OCI-LY7 (cell line): ENCODE measurements at regions not wholly inside any gene's neighbourhood (a gene's known extent, or its start where the extent isn't known, plus 50 kb on each side); places are given as distances from the start of the nearest gene placed in this dataset.

ENCODE experiments used
- BruUV-seq: library from RNA; stranded (reverse); fragments of 400-500 nt; replicated peaks from 2 replicates; lab custom pipeline; 2021; lab: Mats Ljungman, UMichigan
- CTCF ChIA-PET: fragments of 300-600 bp; sonication (Branson Sonifier 250); formaldehyde crosslinking; loops from one replicate; lab custom pipeline; 2022; ENCODE audit warnings: antibody characterized with exemption; ENCODE audit not compliant: unreplicated experiment; lab: Charles Lee
- POLR2A ChIA-PET: fragments of 300-600 bp; sonication (Branson Sonifier 250); formaldehyde crosslinking; loops from one replicate; lab custom pipeline; 2022; ENCODE audit warnings: antibody characterized with exemption; lab: Charles Lee
- DNase-seq: peaks from one replicate; pipeline ENCODE4 v3.0.0-alpha.2; 2015; ENCODE audit warnings: low spot score
- H2AFZ ChIP-seq: fragments of 200-600 bp; sonication (generic), shearing (Covaris generic); 2 replicates; pipeline ENCODE4 v1.6.1; 2014; ENCODE audit warnings: mild to moderate bottlenecking, antibody characterized with exemption, low read length, moderate library complexity
- H3K27ac ChIP-seq: fragments of 200-600 bp; sonication (generic); 2 replicates; pipeline ENCODE4 v1.5.1; 2014; ENCODE audit warnings: mixed run types, low read depth, mild to moderate bottlenecking, moderate library complexity, low read length, inconsistent platforms; ENCODE audit not compliant: poor library complexity, severe bottlenecking
- H3K36me3 ChIP-seq: fragments of 200-600 bp; sonication (generic); 2 replicates; pipeline ENCODE4 v1.6.1; 2014; ENCODE audit warnings: mild to moderate bottlenecking, antibody characterized with exemption, low read length, moderate library complexity, mixed read lengths; ENCODE audit not compliant: insufficient read depth
- H3K4me1 ChIP-seq: fragments of 200-600 bp; sonication (generic); 2 replicates; pipeline ENCODE4 v1.5.1; 2014; ENCODE audit warnings: mild to moderate bottlenecking, low read length; ENCODE audit not compliant: insufficient read depth, poor library complexity, severe bottlenecking
- H3K4me2 ChIP-seq: fragments of 200-600 bp; sonication (generic); 2 replicates; pipeline ENCODE4 v1.6.1; 2014; ENCODE audit warnings: mild to moderate bottlenecking, low read length
- H3K4me3 ChIP-seq: fragments of 200-600 bp; sonication (generic); 2 replicates; pipeline ENCODE4 v1.5.1; 2014; ENCODE audit warnings: mild to moderate bottlenecking, low read depth, low read length; ENCODE audit not compliant: poor library complexity, severe bottlenecking
- H3K79me2 ChIP-seq: fragments of 200-600 bp; sonication (generic); 2 replicates; pipeline ENCODE4 v1.6.1; 2016; ENCODE audit warnings: low read depth, mild to moderate bottlenecking, low read length, moderate library complexity, mixed read lengths; ENCODE audit not compliant: insufficient read depth
- H3K9me2 ChIP-seq: fragments of 200-600 bp; sonication (generic); 2 replicates; pipeline ENCODE4 v1.6.1; 2016; ENCODE audit warnings: mild to moderate bottlenecking, low read length, mixed read lengths; ENCODE audit not compliant: insufficient read depth
- H3K9me3 ChIP-seq: fragments of 200-600 bp; sonication (generic); 2 replicates; pipeline ENCODE4 v1.6.1; 2014; ENCODE audit warnings: mild to moderate bottlenecking, mixed run types, low read length, mixed read lengths
- H4K20me1 ChIP-seq: fragments of 200-600 bp; sonication (generic); 2 replicates; pipeline ENCODE4 v1.6.1; 2014; ENCODE audit warnings: mild to moderate bottlenecking, antibody characterized with exemption, low read length, moderate library complexity, mixed read lengths; ENCODE audit not compliant: insufficient read depth
- EZH2phosphoT487 ChIP-seq: fragments of 200-600 bp; sonication (generic); IDR thresholded peaks from 2 replicates; pipeline ENCODE4 v1.6.1; 2018; ENCODE audit warnings: low read depth, borderline replicate concordance, mild to moderate bottlenecking, mixed run types, antibody characterized with exemption, low read length, moderate library complexity, mixed read lengths
- intact Hi-C: fragments of 100-400 bp; cut with micrococcal nuclease; formaldehyde crosslinking; loops from one replicate; pipeline ENCODE4 v1.10.0; 2022; ENCODE audit not compliant: unreplicated experiment
- TF ChIP-seq, protein P1 (sequence below): fragments of 200-600 bp; sonication (generic); conservative IDR thresholded peaks from 2 replicates; pipeline ENCODE4 v1.5.1; 2014; ENCODE audit warnings: mild to moderate bottlenecking, antibody characterized with exemption, low read length, moderate library complexity, mixed read lengths

- no peak overlapping the region for H3K4me2 ChIP-seq
- no peaks in the 10 kb centered on the region for H4K20me1 ChIP-seq
- no peak overlapping the region for H2AFZ ChIP-seq
- TF ChIP-seq, protein P1, sequence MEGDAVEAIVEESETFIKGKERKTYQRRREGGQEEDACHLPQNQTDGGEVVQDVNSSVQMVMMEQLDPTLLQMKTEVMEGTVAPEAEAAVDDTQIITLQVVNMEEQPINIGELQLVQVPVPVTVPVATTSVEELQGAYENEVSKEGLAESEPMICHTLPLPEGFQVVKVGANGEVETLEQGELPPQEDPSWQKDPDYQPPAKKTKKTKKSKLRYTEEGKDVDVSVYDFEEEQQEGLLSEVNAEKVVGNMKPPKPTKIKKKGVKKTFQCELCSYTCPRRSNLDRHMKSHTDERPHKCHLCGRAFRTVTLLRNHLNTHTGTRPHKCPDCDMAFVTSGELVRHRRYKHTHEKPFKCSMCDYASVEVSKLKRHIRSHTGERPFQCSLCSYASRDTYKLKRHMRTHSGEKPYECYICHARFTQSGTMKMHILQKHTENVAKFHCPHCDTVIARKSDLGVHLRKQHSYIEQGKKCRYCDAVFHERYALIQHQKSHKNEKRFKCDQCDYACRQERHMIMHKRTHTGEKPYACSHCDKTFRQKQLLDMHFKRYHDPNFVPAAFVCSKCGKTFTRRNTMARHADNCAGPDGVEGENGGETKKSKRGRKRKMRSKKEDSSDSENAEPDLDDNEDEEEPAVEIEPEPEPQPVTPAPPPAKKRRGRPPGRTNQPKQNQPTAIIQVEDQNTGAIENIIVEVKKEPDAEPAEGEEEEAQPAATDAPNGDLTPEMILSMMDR = no peak
- TF ChIP-seq EZH2phosphoT487 = no peak
- DNase-seq = no peak
- no peaks in the 10 kb centered on the region for H3K9me2 ChIP-seq
- no peaks in the 10 kb centered on the region for H3K79me2 ChIP-seq
- H3K4me3 ChIP-seq = no peak overlapping the region
- no peaks in the 10 kb centered on the region for H3K9me3 ChIP-seq
- H3K4me1 ChIP-seq = no peaks in the 10 kb centered on the region
- ChIA-PET CTCF (no interaction called here), POLR2A (no interaction called here)
- BruUV-seq = no TSS peak
- intact Hi-C loops = no loop called here
- H3K36me3 ChIP-seq = no peaks in the 10 kb centered on the region
- H3K27ac ChIP-seq = no peak overlapping the region
Observed at GRCh38 chr4:126012691-126013290, 698.0 kb downstream of the FAT4 start.

- Histone ChIP-seq H3K4me2 (no peak overlapping the region), H3K4me3 (no peak overlapping the region), H2AFZ (no peak overlapping the region), H3K36me3 (no peaks in the 10 kb centered on the region), H3K9me2 (no peaks in the 10 kb centered on the region), H3K27ac (no peak overlapping the region), H3K79me2 (no peaks in the 10 kb centered on the region), H3K4me1 (no peaks in the 10 kb centered on the region), H3K9me3 (no peaks in the 10 kb centered on the region), H4K20me1 (no peaks in the 10 kb centered on the region)
- no peak for TF ChIP-seq EZH2phosphoT487
- TF ChIP-seq, protein P1 = no peak
- intact Hi-C loops = no loop called here
- ChIA-PET POLR2A (no interaction called here), CTCF (no interaction called here)
- no peak for DNase-seq
- BruUV-seq = no TSS peak
Observed at GRCh38 chr4:126018274-126018673, 703.5 kb downstream of the FAT4 start.

GRCh38 chr4:126023896-126024295, 709.1 kb downstream of the FAT4 start:
- H3K4me3 ChIP-seq = no peak overlapping the region
- BruUV-seq = no TSS peak
- TF ChIP-seq EZH2phosphoT487 = no peak
- TF ChIP-seq, protein P1 = no peak
- DNase-seq = no peak
- intact Hi-C loops = no loop called here
- CTCF ChIA-PET = no interaction called here
- POLR2A ChIA-PET = interaction anchor here (0.7 kb wide), 1 partner anchor 934 kb away, joined by 4 read pairs; no protein-coding TSS in a partner anchor
- H3K9me2 ChIP-seq = no peaks in the 10 kb centered on the region
- H4K20me1 ChIP-seq = no peaks in the 10 kb centered on the region
- no peaks in the 10 kb centered on the region for H3K36me3 ChIP-seq
- H3K4me2 ChIP-seq = no peak overlapping the region
- H3K79me2 ChIP-seq = no peaks in the 10 kb centered on the region
- no peaks in the 10 kb centered on the region for H3K9me3 ChIP-seq
- H2AFZ ChIP-seq = no peak overlapping the region
- H3K27ac ChIP-seq = no peak overlapping the region
- H3K4me1 ChIP-seq = no peaks in the 10 kb centered on the region
